ENCODE measurements at regions not wholly inside any gene's neighbourhood (a gene's known extent, or its start where the extent isn't known, plus 50 kb on each side); places are given as distances from the start of the nearest gene placed in this dataset.
"Not testable (repeated sequence)": the region's sequence is repeated elsewhere in the genome, so short reads cannot be mapped to it uniquely, and the experiment has no call there.

DNA sequence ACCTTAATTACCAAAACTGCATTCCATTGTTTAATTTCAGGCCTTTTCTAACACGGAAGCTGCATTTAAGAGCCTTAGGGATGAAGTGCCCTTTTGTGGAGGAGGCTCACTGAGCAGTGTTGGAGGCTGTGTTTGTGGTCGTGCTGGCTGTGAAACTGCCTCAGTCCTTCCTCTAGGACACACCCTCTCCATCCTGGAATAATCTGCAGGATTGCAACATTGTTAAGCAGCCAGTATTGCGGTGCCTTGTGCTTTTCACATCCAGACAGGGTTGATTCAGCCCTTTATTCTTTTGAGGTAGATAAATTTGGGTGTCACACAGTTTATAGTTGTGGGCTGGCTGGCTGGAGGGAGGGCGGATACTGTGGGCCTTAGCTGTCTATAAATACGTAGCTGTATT, 141.6 kb downstream of the CDRT15L2 start:
- peaks cover 6% of the 10 kb centered on the region for H3K27me3 ChIP-seq
- no peaks in the 10 kb centered on the region for H3K36me3 ChIP-seq
- DNase-seq, result no peak
- no peak overlapping the region for H3K4me3 ChIP-seq
- no peaks in the 10 kb centered on the region for H3K4me1 ChIP-seq
- TF ChIP-seq CTCF (IDR thresholded peaks at IDR 0.05), result no peak
- no peaks in the 10 kb centered on the region for H3K9me3 ChIP-seq
- ATAC-seq, result no peak
- intact Hi-C loops (cut with DNase I), result no loop called here
- H3K27ac ChIP-seq, result no peak overlapping the region

GRCh38 chr17:20724391-20724790, 144.9 kb downstream of the CDRT15L2 start:
- H3K27me3 ChIP-seq; H3K9me3 ChIP-seq; H3K36me3 ChIP-seq; intact Hi-C loops (cut with DNase I); DNase-seq; ATAC-seq; H3K4me3 ChIP-seq; H3K27ac ChIP-seq; H3K4me1 ChIP-seq: not testable (repeated sequence)

DNA sequence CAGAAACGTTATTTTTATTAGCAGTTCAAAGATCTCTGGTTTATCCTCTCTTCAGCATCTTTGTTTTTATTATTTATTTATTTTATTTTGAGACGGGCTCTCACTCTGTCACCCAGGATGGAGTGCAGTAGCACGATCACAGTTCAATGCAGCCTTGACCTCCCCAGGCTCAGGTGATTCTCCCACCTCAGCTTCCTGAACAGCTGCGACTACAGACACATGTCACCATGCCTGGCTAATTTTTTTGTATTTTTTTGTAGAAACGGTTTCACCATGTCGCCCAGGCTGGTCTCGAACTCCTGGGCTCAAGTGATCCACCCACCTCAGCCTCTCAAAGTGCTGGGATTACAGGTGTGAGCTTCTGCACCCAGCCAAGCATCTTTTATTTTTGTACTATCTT, 147.7 kb downstream of the CDRT15L2 start:
- H3K4me3 ChIP-seq; H3K9me3 ChIP-seq; ATAC-seq; H3K27ac ChIP-seq; intact Hi-C loops (cut with DNase I); H3K27me3 ChIP-seq; H3K4me1 ChIP-seq; DNase-seq; H3K36me3 ChIP-seq: not testable (repeated sequence)

DNA sequence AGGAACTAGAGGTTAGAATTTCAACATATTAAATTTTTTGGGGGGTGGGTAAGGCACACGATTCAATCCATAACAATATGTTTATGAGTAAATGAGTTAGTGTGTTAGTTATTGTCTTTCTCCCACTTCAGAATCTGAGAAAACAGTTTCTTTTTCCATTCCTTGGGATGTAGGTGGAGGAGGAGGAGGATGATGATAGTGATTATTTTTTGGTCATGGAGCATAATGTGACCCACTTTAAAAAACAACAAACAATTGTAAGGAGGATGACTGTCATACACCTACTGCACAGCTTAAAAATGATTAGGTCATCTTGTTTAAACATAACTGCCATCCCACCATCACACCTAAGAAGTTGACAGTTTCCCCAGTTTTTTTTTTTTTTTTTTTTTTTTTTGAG, 148.7 kb downstream of the CDRT15L2 start:
- no peak for ATAC-seq
- no peak overlapping the region for H3K4me3 ChIP-seq
- no peak for TF ChIP-seq CTCF (IDR thresholded peaks at IDR 0.05)
- no peak overlapping the region for H3K27ac ChIP-seq
- peaks cover 6% of the 10 kb centered on the region for H3K27me3 ChIP-seq
- intact Hi-C loops (cut with DNase I), result no loop called here
- no peaks in the 10 kb centered on the region for H3K9me3 ChIP-seq
- no peaks in the 10 kb centered on the region for H3K36me3 ChIP-seq
- H3K4me1 ChIP-seq, result no peaks in the 10 kb centered on the region
- DNase-seq, result no peak

DNA sequence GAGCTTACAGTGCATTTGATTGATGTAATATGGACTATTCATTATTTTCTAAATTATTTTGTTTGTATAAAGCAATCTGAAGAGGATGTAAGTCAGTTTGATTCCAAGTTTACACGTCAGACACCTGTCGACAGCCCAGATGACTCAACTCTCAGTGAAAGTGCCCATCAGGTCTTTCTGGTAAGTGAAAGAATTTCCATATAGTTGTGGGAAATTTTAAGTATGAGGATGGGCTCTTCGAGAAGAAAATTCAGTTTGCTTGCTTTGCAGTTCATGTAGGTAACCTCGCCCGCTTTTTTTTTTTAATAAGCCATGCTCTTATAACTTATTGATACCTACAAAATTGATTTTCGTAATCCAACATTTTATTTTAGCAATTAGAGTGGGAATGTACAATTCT, 151.6 kb downstream of the CDRT15L2 start:
- H3K4me1 ChIP-seq; ATAC-seq; H3K27me3 ChIP-seq; H3K9me3 ChIP-seq; intact Hi-C loops (cut with DNase I); DNase-seq; H3K4me3 ChIP-seq; H3K36me3 ChIP-seq; H3K27ac ChIP-seq: not testable (repeated sequence)

GRCh38 chr17:20733923-20734322, 154.4 kb downstream of the CDRT15L2 start:
- DNase-seq (no peak), ATAC-seq (no peak)
- no peak for TF ChIP-seq CTCF (IDR thresholded peaks at IDR 0.05)
- H3K27me3 ChIP-seq, result no peaks in the 10 kb centered on the region
- H3K4me3 ChIP-seq, result no peak overlapping the region
- H3K27ac ChIP-seq, result no peak overlapping the region
- no peaks in the 10 kb centered on the region for H3K9me3 ChIP-seq
- no peaks in the 10 kb centered on the region for H3K36me3 ChIP-seq
- H3K4me1 ChIP-seq, result no peaks in the 10 kb centered on the region
- intact Hi-C loops (cut with DNase I), result no loop called here

DNA sequence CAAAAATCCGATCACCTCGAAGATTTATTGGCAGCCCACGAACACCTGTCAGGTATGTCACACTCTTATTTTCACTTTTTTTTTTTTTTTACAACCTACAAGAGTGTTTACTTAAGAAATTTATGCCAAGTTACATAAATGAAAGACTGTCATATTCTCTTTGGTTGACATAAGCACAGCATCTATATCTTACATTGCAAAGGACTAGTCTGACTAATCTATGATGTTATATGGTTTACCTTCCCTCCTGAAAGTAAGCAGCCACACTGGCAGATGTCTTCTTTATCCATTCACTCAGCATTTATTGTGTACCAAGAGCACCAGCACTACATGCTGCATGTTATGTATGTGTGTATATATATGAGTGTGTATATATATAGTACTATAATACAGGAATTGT, 156.3 kb downstream of the CDRT15L2 start:
- H3K27ac ChIP-seq, result no peak overlapping the region
- no peaks in the 10 kb centered on the region for H3K9me3 ChIP-seq
- H3K4me1 ChIP-seq, result no peaks in the 10 kb centered on the region
- TF ChIP-seq CTCF (IDR thresholded peaks at IDR 0.05), result no peak
- H3K27me3 ChIP-seq, result no peaks in the 10 kb centered on the region
- intact Hi-C loops (cut with DNase I), result no loop called here
- ATAC-seq (no peak), DNase-seq (no peak)
- H3K4me3 ChIP-seq, result no peak overlapping the region
- H3K36me3 ChIP-seq, result no peaks in the 10 kb centered on the region

GRCh38 chr17:20737636-20738035, 158.1 kb downstream of the CDRT15L2 start:
- intact Hi-C loops (cut with DNase I); H3K4me3 ChIP-seq: not testable (repeated sequence)

More at GRCh38 chr17:20737636-20738035, 158.1 kb downstream of the CDRT15L2 start:
- not testable (repeated sequence) for H3K27ac ChIP-seq, H3K9me3 ChIP-seq, H3K4me1 ChIP-seq, H3K36me3 ChIP-seq, H3K27me3 ChIP-seq, DNase-seq, ATAC-seq

Data from upper lobe of right lung (tissue), 1 donor.